C1 segment of cervical spinal cord (tissue), 14 donors: ENCODE measurements at regions not wholly inside any gene's neighbourhood (a gene's known extent, or its start where the extent isn't known, plus 50 kb on each side); places are given as distances from the start of the nearest gene placed in this dataset.
A peak's percentile ranks its signal among the peaks of the same experiment; 100 is the strongest.

Source experiments
- DNase-seq, 14 donors: peaks; one replicate each; lab custom pipeline; 2025; lab: John Stamatoyannopoulos, UW

- no peak for DNase-seq
Observed at GRCh38 chr6:91816335-91816734, 1229.5 kb upstream of the MAP3K7 start.

- no peak for DNase-seq
Observed at GRCh38 chr6:91813641-91814040, 1226.8 kb upstream of the MAP3K7 start.

DNA sequence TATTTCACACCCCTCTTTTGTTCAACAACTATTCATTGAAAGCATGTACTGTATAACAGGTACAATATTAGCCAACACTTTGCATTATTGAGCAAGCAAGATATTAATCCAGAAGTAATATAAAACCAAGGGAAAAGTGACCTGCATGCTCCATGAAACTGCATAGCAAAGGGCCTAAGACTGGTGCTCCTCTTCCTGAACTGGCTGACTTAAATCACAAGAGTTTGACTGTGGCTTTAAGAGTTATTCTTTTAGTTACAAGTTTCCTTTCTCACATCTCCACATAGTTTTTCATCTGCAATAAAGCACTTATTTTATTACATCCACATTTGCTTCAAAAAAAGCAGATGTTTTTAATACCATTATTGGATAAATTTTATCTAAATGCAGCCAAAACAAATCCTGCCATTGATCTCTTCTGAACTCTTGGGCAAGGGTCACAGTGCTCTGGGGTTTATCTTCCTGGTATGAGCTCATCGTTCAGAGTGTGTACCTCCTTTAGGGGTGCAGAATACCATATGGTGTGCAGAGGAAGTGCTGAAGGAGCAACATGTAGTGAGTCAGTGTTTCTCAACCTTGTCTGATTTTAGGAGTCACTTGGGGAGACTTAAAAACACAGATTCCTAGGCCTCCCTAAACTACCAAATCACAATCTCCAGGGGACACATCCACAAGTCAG, 1225.9 kb upstream of the MAP3K7 start:
- DNase-seq: no peak

DNA sequence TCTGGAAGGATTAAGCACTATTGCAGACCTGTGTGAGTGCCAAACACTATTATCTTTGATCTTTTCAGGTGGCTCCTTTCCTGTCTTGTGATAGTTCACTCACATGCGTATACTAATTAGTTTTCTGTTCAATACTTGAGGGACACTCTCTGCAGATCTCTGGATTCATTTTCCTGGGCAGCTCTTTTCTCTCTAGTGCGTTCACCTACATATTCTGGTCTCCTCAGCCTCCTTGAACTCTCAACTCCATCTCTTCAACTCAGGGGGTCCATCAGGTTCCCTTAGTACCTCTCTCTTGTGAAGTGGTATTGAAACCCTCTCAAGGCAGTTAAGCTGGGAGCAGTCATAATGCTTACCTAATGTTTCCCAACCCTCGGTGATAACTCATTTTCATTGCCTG, 1218.1 kb upstream of the MAP3K7 start:
- no peak for DNase-seq

GRCh38 chr6:91802431-91802830, 1215.6 kb upstream of the MAP3K7 start:
- DNase-seq: no peak

DNA sequence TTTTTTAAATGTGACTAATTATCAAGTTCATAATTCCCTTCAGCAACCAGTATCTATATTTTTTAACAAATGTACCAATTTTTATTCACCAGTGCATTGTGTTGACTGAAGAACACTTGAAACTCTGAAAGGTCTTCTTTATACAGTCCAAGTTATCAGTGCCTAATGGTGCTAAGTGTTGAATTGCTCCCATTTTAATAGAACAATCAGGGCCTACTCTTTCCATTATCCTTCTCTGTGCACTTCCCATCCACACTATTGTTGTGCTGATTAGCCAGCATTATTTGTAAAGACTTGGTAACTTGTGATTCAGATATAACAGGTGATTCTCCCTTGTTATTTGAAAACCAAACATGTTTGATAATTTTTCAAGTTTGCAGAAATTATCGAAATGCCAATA, 1209.7 kb upstream of the MAP3K7 start:
- DNase-seq: no peak

GRCh38 chr6:91788501-91788900, 1201.6 kb upstream of the MAP3K7 start:
- DNase-seq: no peak

DNA sequence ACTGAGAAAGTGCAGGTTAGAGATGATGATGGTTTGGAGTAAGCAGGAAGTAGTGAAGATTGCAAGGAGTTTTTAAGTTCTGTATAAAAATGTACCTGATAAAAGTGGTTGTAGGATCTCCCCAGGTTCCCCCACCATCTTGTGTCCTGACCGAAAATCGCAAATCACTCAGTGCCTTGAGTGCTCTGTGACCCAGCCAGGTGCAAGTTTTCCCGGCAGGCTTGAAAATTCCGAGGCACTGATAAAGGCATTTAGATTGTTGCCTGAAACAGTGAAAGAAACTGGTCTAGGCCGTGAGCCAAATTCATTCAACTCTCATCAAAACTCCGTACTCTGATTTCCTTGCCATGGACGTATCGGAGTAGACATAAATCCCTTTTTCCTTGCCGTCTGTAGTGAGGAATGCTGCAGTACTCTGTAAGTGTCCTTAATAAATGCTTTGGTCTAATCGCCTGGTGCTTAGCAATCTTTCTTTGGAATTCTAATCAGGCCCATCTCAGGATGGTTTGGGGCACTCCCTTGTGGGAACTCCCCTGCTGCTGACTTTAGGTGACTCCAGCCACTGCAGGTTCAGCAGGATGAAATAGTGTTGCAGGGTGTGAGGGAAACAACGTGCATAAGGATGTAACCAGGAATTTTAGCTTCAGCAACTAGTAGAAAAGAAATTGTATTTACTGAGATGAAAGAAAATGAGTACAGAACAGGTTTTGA, 1199.8 kb upstream of the MAP3K7 start:
- no peak for DNase-seq

GRCh38 chr6:91782802-91783201, 1195.9 kb upstream of the MAP3K7 start:
- peak in 1 of 14 donors; percentile 26 for DNase-seq

GRCh38 chr6:91781946-91782345, 1195.1 kb upstream of the MAP3K7 start:
- peak in 6 of 14 donors; percentile 4 to 90 (median 10) for DNase-seq

DNA sequence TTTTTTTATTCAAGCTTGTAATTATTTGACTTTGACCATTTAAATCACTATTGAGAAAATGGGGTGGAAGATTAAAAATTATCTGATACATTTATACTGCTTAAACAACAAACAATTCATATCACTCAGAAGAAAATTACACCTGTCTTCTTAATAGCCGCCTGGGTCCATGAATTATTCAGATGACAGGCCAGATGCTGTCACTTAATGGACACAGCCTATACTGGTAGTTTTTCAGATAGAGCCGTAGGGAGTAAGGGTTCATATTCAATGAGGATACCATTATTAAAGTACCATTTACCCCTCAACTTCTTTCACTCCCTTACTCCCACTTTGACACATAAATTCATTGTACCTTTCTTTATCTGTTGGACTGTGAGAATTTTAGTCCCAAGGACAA, 1193.4 kb upstream of the MAP3K7 start:
- DNase-seq: no peak

DNA sequence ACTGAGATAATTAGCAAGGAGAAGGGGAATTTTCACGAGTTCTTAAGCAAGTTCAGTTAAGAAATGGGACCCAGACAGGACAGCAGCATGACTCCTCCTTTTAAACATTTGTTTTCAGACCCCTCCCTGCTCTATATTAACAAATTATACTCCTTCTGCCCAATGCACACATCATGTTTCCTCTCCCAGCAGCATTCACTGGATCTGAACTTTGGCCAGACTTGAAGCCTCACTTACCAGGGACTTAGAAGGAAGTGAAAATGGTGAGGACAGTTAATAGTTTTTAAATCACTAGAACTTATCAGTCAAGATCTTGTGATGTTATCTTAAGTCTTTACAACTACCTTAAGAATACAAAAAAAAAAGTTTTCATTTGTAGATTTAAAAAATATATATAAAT, 1174.7 kb upstream of the MAP3K7 start:
- DNase-seq: no peak

DNA sequence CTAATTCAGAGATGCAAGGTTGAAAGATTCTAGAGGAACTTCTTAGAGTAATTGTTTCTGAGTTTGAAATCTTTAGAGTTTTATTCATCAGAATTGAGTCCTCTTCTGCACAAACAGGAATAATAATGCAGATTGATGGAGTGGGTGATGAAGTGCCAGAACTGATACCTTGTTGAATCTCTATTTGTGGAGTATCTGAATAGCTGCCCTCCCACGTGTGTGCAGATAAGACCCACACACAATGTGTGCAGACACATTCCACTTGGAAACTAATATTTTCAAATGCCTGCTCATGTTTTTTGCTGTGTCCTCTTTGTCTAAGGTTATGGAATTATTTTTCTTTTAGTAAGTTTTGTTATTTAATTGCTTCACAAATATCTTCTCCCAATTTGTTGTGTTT, 1167.8 kb upstream of the MAP3K7 start:
- no peak for DNase-seq

DNA sequence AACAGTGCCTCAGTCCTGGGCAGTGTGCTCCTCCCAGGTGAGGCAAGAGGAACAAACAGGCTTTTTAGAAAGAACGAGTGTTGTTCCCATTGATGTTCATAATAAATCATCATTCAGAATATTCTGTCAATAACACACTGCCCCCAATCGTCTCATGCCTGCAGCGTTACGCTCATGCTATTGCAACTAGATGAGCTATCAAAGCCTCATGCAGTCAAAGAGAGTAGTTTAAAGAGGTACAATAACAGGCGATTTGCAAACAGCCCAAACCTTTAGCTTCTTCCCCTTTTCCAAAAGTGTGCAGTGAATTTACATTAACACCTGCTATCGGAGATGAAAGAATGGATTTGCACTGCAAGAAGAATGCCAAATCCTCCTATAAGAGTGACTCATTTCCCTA, 1164.7 kb upstream of the MAP3K7 start:
- no peak for DNase-seq

DNA sequence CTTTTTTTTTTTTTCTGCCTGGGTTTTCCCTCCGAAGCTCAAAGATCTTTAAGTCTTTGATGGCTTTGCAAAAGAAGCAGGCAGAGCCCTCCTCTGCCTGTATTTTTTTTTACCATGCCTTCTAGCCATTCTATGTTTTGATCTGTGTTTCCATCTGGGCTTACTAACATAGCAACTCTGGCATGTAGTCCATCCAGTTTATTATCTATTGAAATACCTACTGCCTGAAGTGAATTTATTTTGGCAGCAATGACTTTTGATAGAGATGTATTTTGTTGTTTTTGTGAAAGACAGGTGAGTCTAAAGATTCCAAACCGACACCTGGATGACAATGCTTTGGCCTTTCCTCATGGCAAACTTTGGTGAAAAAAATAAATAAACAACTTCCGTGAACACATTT, 1157.7 kb upstream of the MAP3K7 start:
- no peak for DNase-seq

- DNase-seq: no peak
Observed at GRCh38 chr6:91743756-91744155, 1156.9 kb upstream of the MAP3K7 start.

GRCh38 chr6:91731939-91732338, 1145.1 kb upstream of the MAP3K7 start:
- DNase-seq: no peak

GRCh38 chr6:91730710-91731109, 1143.8 kb upstream of the MAP3K7 start:
- DNase-seq: no peak

GRCh38 chr6:91720324-91720723, 1133.5 kb upstream of the MAP3K7 start:
- DNase-seq: no peak

DNA sequence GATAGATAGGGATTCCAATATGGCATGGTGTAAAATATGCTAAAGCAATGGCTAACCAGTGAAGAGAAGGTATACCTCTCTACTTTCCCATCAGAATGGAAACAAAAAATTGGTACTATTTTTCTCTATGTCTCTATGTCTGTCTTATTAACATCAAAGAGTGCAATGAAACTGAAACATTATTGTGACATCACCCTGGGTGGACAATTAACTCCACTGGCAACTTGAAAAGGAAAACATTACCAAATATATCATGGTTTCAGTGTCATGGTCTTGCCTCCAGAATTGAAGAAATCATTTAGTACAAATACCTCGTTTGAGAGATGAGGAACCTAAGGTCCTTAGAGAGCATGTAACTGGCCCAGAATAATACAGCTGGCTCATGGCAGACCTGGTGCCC, 1132.5 kb upstream of the MAP3K7 start:
- DNase-seq: no peak

DNA sequence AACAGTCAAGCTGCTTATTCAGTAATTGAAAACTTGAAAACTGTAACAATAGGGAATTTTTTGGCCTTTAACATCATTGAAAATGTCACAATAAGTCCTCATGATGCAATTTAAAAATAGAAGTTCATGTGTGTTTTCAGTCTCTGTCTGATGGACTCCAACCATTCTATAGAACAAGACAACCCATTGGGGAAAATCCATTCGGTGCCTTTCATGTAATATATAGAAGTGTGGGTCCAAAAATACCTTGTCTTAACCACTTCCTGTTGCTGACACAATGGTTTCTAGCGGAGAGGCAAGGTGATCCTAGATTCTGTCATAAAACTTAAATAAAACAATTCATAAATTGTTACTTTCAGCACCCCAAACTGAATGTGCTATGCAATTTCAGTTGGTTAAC, 1131.3 kb upstream of the MAP3K7 start:
- DNase-seq: no peak

- no peak for DNase-seq
Observed at GRCh38 chr6:91717094-91717493, 1130.2 kb upstream of the MAP3K7 start.

DNA sequence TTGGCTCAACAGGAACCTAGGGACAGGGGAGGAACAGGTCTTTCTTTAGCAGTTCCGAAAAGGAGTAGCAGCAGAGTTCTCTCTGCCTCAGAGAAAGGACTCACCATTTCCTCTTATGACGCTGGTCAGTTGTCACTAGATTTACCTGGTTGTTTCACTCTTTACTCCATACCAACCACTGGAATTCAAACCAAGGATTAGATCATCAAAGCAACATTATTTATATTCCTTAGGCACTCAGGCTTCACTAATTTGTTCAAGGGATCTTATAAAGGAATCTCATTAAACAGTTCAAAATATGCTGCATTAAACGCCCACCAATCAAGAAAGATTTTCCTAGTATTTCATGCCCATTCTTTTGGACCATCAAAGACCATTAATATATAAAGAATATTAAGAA, 1129.5 kb upstream of the MAP3K7 start:
- no peak for DNase-seq
